ENCODE measurements at regions not wholly inside any gene's neighbourhood (a gene's known extent, or its start where the extent isn't known, plus 50 kb on each side); places are given as distances from the start of the nearest gene placed in this dataset.

- no peak for DNase-seq
Observed at GRCh38 chr4:114184901-114185300, 205.5 kb upstream of the ARSJ start.

- no peak for DNase-seq
Observed at GRCh38 chr4:114187592-114187991, 208.1 kb upstream of the ARSJ start.

GRCh38 chr4:114191496-114191895 is 212.0 kb upstream of the ARSJ start:
- no peak for DNase-seq

GRCh38 chr4:114192854-114193253 is 213.4 kb upstream of the ARSJ start:
- no peak for DNase-seq

GRCh38 chr4:114193624-114194399 is 214.4 kb upstream of the ARSJ start:
- no peak for DNase-seq

GRCh38 chr4:114196606-114197005 is 217.2 kb upstream of the ARSJ start:
- no peak for DNase-seq

GRCh38 chr4:114200026-114200425 is 220.6 kb upstream of the ARSJ start:
- DNase-seq: no peak

- DNase-seq: no peak
Observed at GRCh38 chr4:114205261-114205660, 225.8 kb upstream of the ARSJ start.

GRCh38 chr4:114208574-114209151 is 229.2 kb upstream of the ARSJ start:
- DNase-seq: no peak

- no peak for DNase-seq
Observed at GRCh38 chr4:114209584-114209983, 230.1 kb upstream of the ARSJ start.

- DNase-seq: no peak
Observed at GRCh38 chr4:114211556-114211955, 232.1 kb upstream of the ARSJ start.

- no peak for DNase-seq
Observed at GRCh38 chr4:114217150-114217817, 237.8 kb upstream of the ARSJ start.

- no peak for DNase-seq
Observed at GRCh38 chr4:114223580-114223979, 244.1 kb upstream of the ARSJ start.

GRCh38 chr4:114225436-114225835 is 246.0 kb upstream of the ARSJ start:
- no peak for DNase-seq

GRCh38 chr4:114226179-114226578 is 246.7 kb upstream of the ARSJ start:
- DNase-seq: no peak

GRCh38 chr4:114226968-114227760 is 247.7 kb upstream of the ARSJ start:
- no peak for DNase-seq

GRCh38 chr4:114229706-114230105 is 250.3 kb upstream of the ARSJ start:
- DNase-seq: no peak

- no peak for DNase-seq
Observed at GRCh38 chr4:114236171-114236769, 256.8 kb upstream of the ARSJ start.

- no peak for DNase-seq
Observed at GRCh38 chr4:114237997-114238396, 258.6 kb upstream of the ARSJ start.

- DNase-seq: no peak
Observed at GRCh38 chr4:114249561-114249960, 270.1 kb upstream of the ARSJ start.

- no peak for DNase-seq
Observed at GRCh38 chr4:114249976-114250375, 270.5 kb upstream of the ARSJ start.

- DNase-seq: no peak
Observed at GRCh38 chr4:114250439-114250891, 271.0 kb upstream of the ARSJ start.

- DNase-seq: no peak
Observed at GRCh38 chr4:114251020-114251419, 271.6 kb upstream of the ARSJ start.
